ENCODE measurements at regions not wholly inside any gene's neighbourhood (a gene's known extent, or its start where the extent isn't known, plus 50 kb on each side); places are given as distances from the start of the nearest gene placed in this dataset.

DNA sequence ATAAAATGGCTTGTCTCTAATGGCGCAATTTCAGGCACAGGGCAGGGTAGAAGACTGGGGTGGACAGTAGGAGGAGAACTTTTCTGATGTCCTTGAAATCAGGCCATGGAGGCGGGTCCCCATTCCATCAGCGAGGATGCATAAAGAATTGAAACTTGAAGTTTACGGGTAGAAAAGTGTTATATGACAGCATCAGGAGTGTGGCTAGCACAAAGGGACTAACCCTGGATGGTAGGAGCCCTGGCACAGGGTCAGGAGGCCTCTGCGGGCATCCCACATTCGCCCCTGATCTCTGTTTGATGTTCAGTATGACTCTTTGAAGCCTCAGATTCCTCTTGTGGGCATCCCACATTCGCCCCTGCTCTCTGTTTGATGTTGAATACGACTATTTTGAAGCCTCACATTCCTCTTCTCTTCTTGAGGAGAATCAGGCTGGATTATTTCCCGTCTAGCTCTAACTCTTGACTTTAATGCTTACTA lies 94.8 kb upstream of the ADRA1B start:
- H2AK5ac ChIP-seq (ENCODE audit: low read length), result no peak overlapping the region
- no peak overlapping the region for H3K23ac ChIP-seq (ENCODE audit: low read length)

DNA sequence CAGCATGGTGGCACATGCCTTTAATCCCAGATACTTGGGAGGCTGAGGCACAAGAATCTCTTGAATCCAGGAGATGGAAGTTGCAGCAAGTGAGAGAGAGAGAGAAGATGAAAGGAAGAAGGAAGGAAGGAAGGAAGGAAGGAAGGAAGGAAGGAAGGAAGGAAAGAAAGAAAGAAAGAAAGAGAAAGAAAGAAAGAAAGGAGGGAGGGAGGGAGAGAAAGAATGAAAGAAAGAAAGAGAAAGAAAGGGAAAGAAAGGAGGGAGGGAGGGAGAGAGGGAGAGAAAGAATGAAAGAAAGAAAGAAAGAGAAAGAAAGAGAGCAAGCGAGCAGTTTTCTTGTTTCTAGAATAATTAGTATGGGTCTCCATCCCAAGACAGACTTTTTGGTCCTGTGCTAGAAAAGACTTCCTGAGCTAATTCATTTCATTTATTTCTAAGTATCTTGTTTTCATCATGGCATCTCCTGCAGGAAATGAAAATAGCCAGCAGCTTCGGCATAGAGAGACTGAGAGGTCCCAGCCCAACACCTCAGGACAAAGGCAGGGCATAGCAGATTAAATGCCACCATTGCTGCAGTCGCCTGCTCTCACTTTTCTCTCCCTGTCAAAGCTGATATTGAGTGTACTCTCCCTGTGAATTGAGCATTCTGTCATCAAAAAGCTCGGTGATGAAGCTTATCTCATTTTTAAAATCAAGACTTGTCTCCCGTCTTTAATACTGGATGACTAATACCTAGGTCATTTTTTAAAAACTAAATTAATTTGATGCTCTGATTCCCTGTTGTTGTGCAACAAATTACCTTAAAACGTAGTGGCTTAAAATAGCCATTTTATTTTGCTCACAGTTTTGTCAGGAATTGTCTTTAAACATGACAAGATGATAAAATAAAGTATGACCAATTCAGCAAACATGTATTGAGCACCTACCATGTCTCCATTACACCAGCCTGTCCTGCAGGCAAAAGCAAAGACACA lies 91.8 kb upstream of the ADRA1B start:
- Histone ChIP-seq H2BK15ac (replicated peaks; ENCODE audit: low read depth) (no peak overlapping the region), H3K79me2 (ENCODE audit: control insufficient read depth, insufficient read depth, low read length) (no peaks in the 10 kb centered on the region), H3K23ac (ENCODE audit: low read length) (no peak overlapping the region), H3K18ac (ENCODE audit: low read length) (no peak overlapping the region), H3K9ac (ENCODE audit: low read length) (no peak overlapping the region), H4K8ac (ENCODE audit: low read depth, low read length) (no peak overlapping the region), H2BK5ac (ENCODE audit: low read length) (no peak overlapping the region), H4K5ac (ENCODE audit: low read length) (no peak overlapping the region), H3K79me1 (ENCODE audit: low read length) (no peaks in the 10 kb centered on the region), H2AK5ac (ENCODE audit: low read length) (no peak overlapping the region), H3K4me3 (ENCODE audit: low read length) (no peak overlapping the region), H3K4ac (ENCODE audit: low read depth, low read length) (no peak overlapping the region), H3K27me3 (ENCODE audit: insufficient read depth, low read length, poor library complexity) (no peaks in the 10 kb centered on the region), H2BK120ac (ENCODE audit: low read depth, low read length) (no peak overlapping the region), H3K27ac (ENCODE audit: low read depth, low read length) (no peak overlapping the region), H3K4me1 (ENCODE audit: control insufficient read depth, low read depth, low read length) (no peaks in the 10 kb centered on the region), H3K4me2 (ENCODE audit: low read length) (no peak overlapping the region), H3K36me3 (ENCODE audit: control insufficient read depth, insufficient read depth, low read length) (no peaks in the 10 kb centered on the region), H3K56ac (ENCODE audit: low read length) (no peak overlapping the region)
- no CpG with 5 or more reads among the region's 6 CpGs for WGBS (ENCODE audit: extremely low coverage, insufficient coverage, low lambda C conversion rate)
- DNase-seq, result no peak

More for the DNA sequence above, 94.8 kb upstream of the ADRA1B start:
- H3K4me2 ChIP-seq (ENCODE audit: low read length), result no peak overlapping the region
- no peak overlapping the region for H4K8ac ChIP-seq (ENCODE audit: low read depth, low read length)
- H3K4me3 ChIP-seq (ENCODE audit: low read length), result no peak overlapping the region
- no peak overlapping the region for H2BK120ac ChIP-seq (ENCODE audit: low read depth, low read length)
- no CpG with 5 or more reads among the region's 9 CpGs for WGBS (ENCODE audit: extremely low coverage, insufficient coverage, low lambda C conversion rate)
- no peak overlapping the region for H2BK15ac ChIP-seq (replicated peaks; ENCODE audit: low read depth)
- H3K79me2 ChIP-seq (ENCODE audit: control insufficient read depth, insufficient read depth, low read length), result no peaks in the 10 kb centered on the region
- H3K27ac ChIP-seq (ENCODE audit: low read depth, low read length), result no peak overlapping the region
- H3K79me1 ChIP-seq (ENCODE audit: low read length), result no peaks in the 10 kb centered on the region
- no peak overlapping the region for H2BK5ac ChIP-seq (ENCODE audit: low read length)
- H3K4me1 ChIP-seq (ENCODE audit: control insufficient read depth, low read depth, low read length), result no peaks in the 10 kb centered on the region
- no peaks in the 10 kb centered on the region for H3K27me3 ChIP-seq (ENCODE audit: insufficient read depth, low read length, poor library complexity)
- H3K36me3 ChIP-seq (ENCODE audit: control insufficient read depth, insufficient read depth, low read length), result no peaks in the 10 kb centered on the region
- H3K56ac ChIP-seq (ENCODE audit: low read length), result no peak overlapping the region
- no peak overlapping the region for H3K18ac ChIP-seq (ENCODE audit: low read length)
- no peak overlapping the region for H4K5ac ChIP-seq (ENCODE audit: low read length)
- DNase-seq, result no peak
- no peak overlapping the region for H3K9ac ChIP-seq (ENCODE audit: low read length)
- no peak overlapping the region for H3K4ac ChIP-seq (ENCODE audit: low read depth, low read length)

DNA sequence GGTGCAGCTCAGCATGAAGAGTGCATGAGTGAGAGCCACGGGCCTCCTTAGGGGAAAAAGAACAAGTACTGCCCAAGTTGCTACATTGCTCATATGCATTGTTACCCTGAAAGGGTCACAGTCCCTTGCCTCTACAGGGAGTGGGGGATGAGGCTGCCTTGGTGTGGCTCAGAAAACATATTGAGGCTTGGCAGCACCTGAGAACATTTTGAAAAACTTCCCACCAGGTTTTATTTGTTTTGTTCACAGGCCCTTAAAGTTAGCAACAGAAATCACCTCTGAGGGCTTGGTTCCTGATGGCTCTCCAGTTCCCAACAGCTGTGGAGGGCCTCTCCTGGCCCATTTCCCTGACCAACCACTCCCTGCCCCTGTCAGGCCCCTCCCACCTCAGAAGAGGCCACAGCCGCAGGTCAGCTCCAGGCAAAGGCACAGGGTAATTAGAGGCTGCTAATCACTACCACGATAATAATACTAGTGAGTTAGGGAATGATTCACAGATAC lies 90.7 kb upstream of the ADRA1B start:
- H3K79me2 ChIP-seq (ENCODE audit: control insufficient read depth, insufficient read depth, low read length), result no peaks in the 10 kb centered on the region
- H3K27ac ChIP-seq (ENCODE audit: low read depth, low read length), result no peak overlapping the region
- H3K27me3 ChIP-seq (ENCODE audit: insufficient read depth, low read length, poor library complexity), result no peaks in the 10 kb centered on the region
- no peak overlapping the region for H2BK15ac ChIP-seq (replicated peaks; ENCODE audit: low read depth)
- WGBS (ENCODE audit: extremely low coverage, insufficient coverage, low lambda C conversion rate), result no CpG with 5 or more reads among the region's 3 CpGs
- no peak overlapping the region for H2BK5ac ChIP-seq (ENCODE audit: low read length)
- H2BK120ac ChIP-seq (ENCODE audit: low read depth, low read length), result no peak overlapping the region
- no peaks in the 10 kb centered on the region for H3K79me1 ChIP-seq (ENCODE audit: low read length)
- no peak overlapping the region for H4K5ac ChIP-seq (ENCODE audit: low read length)
- no peak overlapping the region for H3K56ac ChIP-seq (ENCODE audit: low read length)
- no peak overlapping the region for H3K9ac ChIP-seq (ENCODE audit: low read length)
- no peak overlapping the region for H3K23ac ChIP-seq (ENCODE audit: low read length)
- H2AK5ac ChIP-seq (ENCODE audit: low read length), result no peak overlapping the region
- H4K8ac ChIP-seq (ENCODE audit: low read depth, low read length), result no peak overlapping the region
- H3K18ac ChIP-seq (ENCODE audit: low read length), result no peak overlapping the region
- DNase-seq, result no peak
- no peak overlapping the region for H3K4me2 ChIP-seq (ENCODE audit: low read length)
- H3K4me3 ChIP-seq (ENCODE audit: low read length), result no peak overlapping the region
- no peaks in the 10 kb centered on the region for H3K36me3 ChIP-seq (ENCODE audit: control insufficient read depth, insufficient read depth, low read length)
- H3K4me1 ChIP-seq (ENCODE audit: control insufficient read depth, low read depth, low read length), result no peaks in the 10 kb centered on the region
- H3K4ac ChIP-seq (ENCODE audit: low read depth, low read length), result no peak overlapping the region

DNA sequence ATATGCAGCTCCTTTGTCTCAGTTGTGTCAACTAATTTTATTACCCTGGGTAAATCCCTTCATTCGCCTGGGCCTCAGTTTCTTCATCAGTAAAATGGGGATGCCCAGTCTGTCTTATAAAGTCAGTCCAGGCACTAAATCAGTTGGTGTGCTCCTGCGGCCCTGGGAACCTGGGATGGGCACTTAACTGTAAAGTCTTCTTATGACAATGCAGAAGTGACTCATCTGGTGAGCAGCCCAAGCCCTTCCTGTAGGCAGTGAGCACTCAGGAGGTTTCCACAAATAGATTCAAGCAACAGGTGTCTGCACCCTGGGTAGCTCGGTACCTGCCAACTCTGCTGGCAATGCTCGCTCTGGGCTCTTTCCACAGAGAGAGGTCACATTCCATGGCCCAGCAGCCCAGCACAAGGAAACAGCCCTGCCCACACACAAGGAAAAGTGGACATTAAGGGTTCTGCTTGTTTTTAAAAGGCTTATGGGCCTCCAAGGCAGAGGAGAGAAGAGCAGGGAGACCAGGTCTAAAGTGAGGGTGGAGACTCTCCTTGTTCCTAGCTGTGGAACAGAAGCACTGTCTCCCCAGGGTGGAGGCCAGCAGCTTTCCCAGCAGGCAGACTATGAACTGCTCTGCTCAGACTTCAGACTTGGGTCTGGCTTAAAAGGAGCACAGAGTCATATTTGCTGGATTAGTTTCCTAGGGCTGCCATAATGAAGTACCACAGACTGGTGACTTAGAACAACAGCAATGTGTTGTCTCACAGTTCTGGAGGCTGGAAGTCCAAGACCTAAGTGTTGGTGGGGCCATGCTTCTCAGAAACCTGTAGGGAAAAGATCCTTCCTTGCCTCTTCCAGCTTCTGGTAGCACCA lies 89.7 kb upstream of the ADRA1B start:
- H3K23ac ChIP-seq (ENCODE audit: low read length), result no peak overlapping the region
- no peak overlapping the region for H3K4me2 ChIP-seq (ENCODE audit: low read length)
- no peak overlapping the region for H2BK5ac ChIP-seq (ENCODE audit: low read length)
- no peak overlapping the region for H4K5ac ChIP-seq (ENCODE audit: low read length)
- H2AK5ac ChIP-seq (ENCODE audit: low read length), result no peak overlapping the region
- peak; percentile 33 for DNase-seq
- no peak overlapping the region for H3K27ac ChIP-seq (ENCODE audit: low read depth, low read length)
- H3K9ac ChIP-seq (ENCODE audit: low read length), result no peak overlapping the region
- H4K8ac ChIP-seq (ENCODE audit: low read depth, low read length), result no peak overlapping the region
- H3K27me3 ChIP-seq (ENCODE audit: insufficient read depth, low read length, poor library complexity), result no peaks in the 10 kb centered on the region
- H2BK15ac ChIP-seq (replicated peaks; ENCODE audit: low read depth), result no peak overlapping the region
- no peak overlapping the region for H3K4ac ChIP-seq (ENCODE audit: low read depth, low read length)
- no peaks in the 10 kb centered on the region for H3K79me1 ChIP-seq (ENCODE audit: low read length)
- H3K56ac ChIP-seq (ENCODE audit: low read length), result no peak overlapping the region
- H3K36me3 ChIP-seq (ENCODE audit: control insufficient read depth, insufficient read depth, low read length), result no peaks in the 10 kb centered on the region
- no peak overlapping the region for H2BK120ac ChIP-seq (ENCODE audit: low read depth, low read length)
- WGBS (ENCODE audit: extremely low coverage, insufficient coverage, low lambda C conversion rate), result no CpG with 5 or more reads among the region's 4 CpGs
- H3K4me3 ChIP-seq (ENCODE audit: low read length), result no peak overlapping the region
- no peak overlapping the region for H3K18ac ChIP-seq (ENCODE audit: low read length)
- H3K79me2 ChIP-seq (ENCODE audit: control insufficient read depth, insufficient read depth, low read length), result no peaks in the 10 kb centered on the region
- H3K4me1 ChIP-seq (ENCODE audit: control insufficient read depth, low read depth, low read length), result no peaks in the 10 kb centered on the region

DNA sequence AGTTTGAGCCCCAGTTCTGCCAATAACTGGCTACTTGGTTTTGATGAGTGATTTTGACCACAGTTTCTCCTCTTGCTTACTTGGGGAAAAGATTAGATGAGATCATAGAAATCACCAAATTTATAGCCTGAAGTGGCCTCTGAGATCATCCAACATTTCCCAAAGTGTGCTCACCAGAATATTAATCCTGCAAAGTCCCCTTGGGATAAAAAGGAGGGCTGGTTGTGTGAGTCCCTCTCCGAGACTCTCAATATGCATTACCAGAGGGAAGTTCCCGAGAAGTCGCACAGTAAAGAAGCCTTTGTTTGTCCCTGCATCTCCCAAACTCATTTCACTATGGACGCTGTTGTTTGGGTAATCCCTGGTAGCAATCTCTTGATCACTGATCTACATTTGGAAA lies 88.4 kb upstream of the ADRA1B start:
- Histone ChIP-seq H3K27ac (ENCODE audit: low read depth, low read length) (no peak overlapping the region), H3K18ac (ENCODE audit: low read length) (no peak overlapping the region), H3K79me2 (ENCODE audit: control insufficient read depth, insufficient read depth, low read length) (no peaks in the 10 kb centered on the region), H3K9ac (ENCODE audit: low read length) (no peak overlapping the region), H4K5ac (ENCODE audit: low read length) (no peak overlapping the region), H2BK15ac (replicated peaks; ENCODE audit: low read depth) (no peak overlapping the region), H2BK5ac (ENCODE audit: low read length) (no peak overlapping the region), H3K4me3 (ENCODE audit: low read length) (no peak overlapping the region), H3K4me2 (ENCODE audit: low read length) (no peak overlapping the region), H3K79me1 (ENCODE audit: low read length) (no peaks in the 10 kb centered on the region), H3K56ac (ENCODE audit: low read length) (no peak overlapping the region), H3K36me3 (ENCODE audit: control insufficient read depth, insufficient read depth, low read length) (no peaks in the 10 kb centered on the region), H2BK120ac (ENCODE audit: low read depth, low read length) (no peak overlapping the region), H3K4me1 (ENCODE audit: control insufficient read depth, low read depth, low read length) (no peaks in the 10 kb centered on the region), H3K23ac (ENCODE audit: low read length) (no peak overlapping the region), H3K4ac (ENCODE audit: low read depth, low read length) (no peak overlapping the region), H3K27me3 (ENCODE audit: insufficient read depth, low read length, poor library complexity) (no peaks in the 10 kb centered on the region), H2AK5ac (ENCODE audit: low read length) (no peak overlapping the region), H4K8ac (ENCODE audit: low read depth, low read length) (no peak overlapping the region)
- no peak for DNase-seq
- no CpG with 5 or more reads among the region's 4 CpGs for WGBS (ENCODE audit: extremely low coverage, insufficient coverage, low lambda C conversion rate)
